GM12878 (cell line): ENCODE measurements at regions not wholly inside any gene's neighbourhood (a gene's known extent, or its start where the extent isn't known, plus 50 kb on each side); places are given as distances from the start of the nearest gene placed in this dataset.

Experiments used
- ATAC-seq: fragments of 200-7000 bp; cut with Tn5 transposase; 3 replicates; pipeline ENCODE4 v1.9.1; 2020; ENCODE audit warnings: mild to moderate bottlenecking, moderate library complexity
- BruUV-seq: library from RNA; stranded (reverse); fragments of 400-500 nt; replicated peaks from 2 replicates; lab custom pipeline; 2021; lab: Mats Ljungman, UMichigan
- CTCF ChIA-PET: fragments of 300-600 bp; sonication (Branson Sonifier 250); formaldehyde crosslinking; extraction: SDS; loops from one replicate; lab custom pipeline; 2021; ENCODE audit warnings: inconsistent platforms; lab: Yijun Ruan, JAX
- POLR2A ChIA-PET: fragments of 350-600 bp; formaldehyde crosslinking; extraction: SDS; loops from one replicate; lab custom pipeline; 2021; ENCODE audit warnings: inconsistent platforms; lab: Charles Lee
- RAD21 ChIA-PET: fragments of 300-600 bp; sonication (Branson Sonifier 250); formaldehyde crosslinking; loops from one replicate; lab custom pipeline; 2023; ENCODE audit warnings: antibody characterized with exemption; ENCODE audit not compliant: unreplicated experiment; lab: Charles Lee
- SMC1A ChIA-PET: fragments of 300-600 bp; sonication (Branson Sonifier 250); formaldehyde crosslinking; loops from one replicate; lab custom pipeline; 2023; ENCODE audit not compliant: unreplicated experiment, uncharacterized antibody; lab: Charles Lee
- DNase-seq: peaks from one replicate; pipeline ENCODE4 v3.0.0-alpha.2; 2011; ENCODE audit warnings: low read depth, low spot score
- FAIRE-seq: peaks from 3 replicates; lab custom pipeline; 2011; peaks lifted over from hg19 to GRCh38; lab: Jason Lieb, UNC
- H2AFZ ChIP-seq: 2 replicates; pipeline ENCODE4 v1.6.0; 2011; ENCODE audit warnings: low read depth, low read length, control low read depth; ENCODE audit not compliant: control insufficient read depth
- H3K27ac ChIP-seq: 2 replicates; pipeline ENCODE4 v1.5.1; 2011; ENCODE audit warnings: control low read depth; ENCODE audit not compliant: control insufficient read depth, insufficient read depth
- H3K27me3 ChIP-seq, 2 experiments: replicated peaks in 1 of 2; 2 replicates each; pipeline versions ENCODE4 v1.6.0 to v1.6.1; 2011; ENCODE audit warnings: low read length in 1 of 2; ENCODE audit not compliant: control insufficient read depth in 2 of 2, insufficient read depth in 2 of 2
- H3K36me3 ChIP-seq, 2 experiments: 2 replicates each; pipeline ENCODE4 v1.5.1; 2011; ENCODE audit warnings: low read length in 1 of 2; ENCODE audit not compliant: control insufficient read depth in 2 of 2, insufficient read depth in 2 of 2
- H3K4me1 ChIP-seq: 2 replicates; pipeline ENCODE4 v1.6.1; 2011; ENCODE audit warnings: mild to moderate bottlenecking, low read length, moderate library complexity, mixed read lengths; ENCODE audit not compliant: control insufficient read depth, insufficient read depth
- H3K4me2 ChIP-seq: 2 replicates; pipeline ENCODE4 v1.6.0; 2011; ENCODE audit warnings: control low read depth; ENCODE audit not compliant: control insufficient read depth, insufficient read depth
- H3K4me3 ChIP-seq: fragments of 200-600 bp; sonication (generic); 2 replicates; pipeline ENCODE4 v1.5.1; 2016
- H3K79me2 ChIP-seq: 2 replicates; pipeline ENCODE4 v1.6.0; 2011; ENCODE audit warnings: low read length; ENCODE audit not compliant: control insufficient read depth, insufficient read depth
- H3K9ac ChIP-seq: 2 replicates; pipeline ENCODE4 v1.8.0; 2011; ENCODE audit warnings: low read length, control low read depth, mixed read lengths; ENCODE audit not compliant: control insufficient read depth, insufficient read depth
- H3K9me3 ChIP-seq: replicated peaks from 3 replicates; pipeline ENCODE4 v1.5.1; 2011; ENCODE audit warnings: mild to moderate bottlenecking, low read length; ENCODE audit not compliant: control insufficient read depth, insufficient read depth
- H4K20me1 ChIP-seq: 2 replicates; pipeline ENCODE4 v1.6.0; 2011; ENCODE audit not compliant: control insufficient read depth, insufficient read depth
- CHD2 ChIP-seq: IDR thresholded peaks from 2 replicates; pipeline ENCODE4 v1.6.1; 2011; ENCODE audit warnings: low read depth, low read length, improper control_type of control experiment, borderline replicate concordance
- ESRRA ChIP-seq: IDR thresholded peaks from 2 replicates; pipeline ENCODE4 v1.6.1; 2012; ENCODE audit warnings: mild to moderate bottlenecking, low read length, improper control_type of control experiment
- KDM1A ChIP-seq: fragments of 200-600 bp; sonication (generic); IDR thresholded peaks from 2 replicates; pipeline ENCODE4 v1.6.1; 2016; ENCODE audit warnings: borderline replicate concordance
- NFYA ChIP-seq: IDR thresholded peaks from 2 replicates; pipeline ENCODE4 v1.6.1; 2011; ENCODE audit warnings: low read depth, mild to moderate bottlenecking, low read length, improper control_type of control experiment, borderline replicate concordance
- NFYB ChIP-seq: IDR thresholded peaks from 2 replicates; pipeline ENCODE4 v1.6.1; 2011; ENCODE audit warnings: low read depth, mild to moderate bottlenecking, low read length, improper control_type of control experiment, moderate library complexity; ENCODE audit not compliant: insufficient read depth
- NR2F1 ChIP-seq: fragments of 450-650 bp; conservative IDR thresholded peaks from 2 replicates; pipeline ENCODE4 v1.6.1; 2017; ENCODE audit warnings: mild to moderate bottlenecking
- SIN3A ChIP-seq: IDR thresholded peaks from 2 replicates; pipeline ENCODE4 v1.6.1; 2012; ENCODE audit warnings: low read depth, low read length, improper control_type of control experiment
- SREBF2 ChIP-seq: IDR thresholded peaks from 2 replicates; pipeline ENCODE4 v1.6.1; 2012; ENCODE audit warnings: mild to moderate bottlenecking, low read length
- STAT3 ChIP-seq: IDR thresholded peaks from 2 replicates; pipeline ENCODE4 v1.6.1; 2011; ENCODE audit warnings: low read depth, low read length, improper control_type of control experiment
- TBL1XR1 ChIP-seq: IDR thresholded peaks from 2 replicates; pipeline ENCODE4 v1.6.1; 2012; ENCODE audit warnings: low read depth, low read length, improper control_type of control experiment
- WGBS: methylation state at CpG from one replicate; pipeline ENCODE4 v1.1.6; 2016; ENCODE audit warnings: low lambda C conversion rate; ENCODE audit not compliant: insufficient replicate concordance, insufficient coverage; ENCODE audit errors: missing lambda C conversion rate; 5-methylcytosine and 5-hydroxymethylcytosine counted together
- in situ Hi-C: fragments of 300-500 bp; cut with MboI; formaldehyde crosslinking; loops from 9 replicates; pipeline ENCODE4 v1.14.3; 2018; ENCODE audit warnings: mixed read lengths
- intact Hi-C: fragments of 100-400 bp; cut with micrococcal nuclease; formaldehyde crosslinking; loops from one replicate; pipeline ENCODE4 v1.14.2; 2022; ENCODE audit not compliant: unreplicated experiment
- TF ChIP-seq, protein P1 (sequence below): IDR thresholded peaks from 2 replicates; pipeline ENCODE4 v1.6.1; 2012; ENCODE audit warnings: improper control_type of control experiment, low read depth, low read length; ENCODE audit not compliant: insufficient replicate concordance

- TF ChIP-seq, protein P1, sequence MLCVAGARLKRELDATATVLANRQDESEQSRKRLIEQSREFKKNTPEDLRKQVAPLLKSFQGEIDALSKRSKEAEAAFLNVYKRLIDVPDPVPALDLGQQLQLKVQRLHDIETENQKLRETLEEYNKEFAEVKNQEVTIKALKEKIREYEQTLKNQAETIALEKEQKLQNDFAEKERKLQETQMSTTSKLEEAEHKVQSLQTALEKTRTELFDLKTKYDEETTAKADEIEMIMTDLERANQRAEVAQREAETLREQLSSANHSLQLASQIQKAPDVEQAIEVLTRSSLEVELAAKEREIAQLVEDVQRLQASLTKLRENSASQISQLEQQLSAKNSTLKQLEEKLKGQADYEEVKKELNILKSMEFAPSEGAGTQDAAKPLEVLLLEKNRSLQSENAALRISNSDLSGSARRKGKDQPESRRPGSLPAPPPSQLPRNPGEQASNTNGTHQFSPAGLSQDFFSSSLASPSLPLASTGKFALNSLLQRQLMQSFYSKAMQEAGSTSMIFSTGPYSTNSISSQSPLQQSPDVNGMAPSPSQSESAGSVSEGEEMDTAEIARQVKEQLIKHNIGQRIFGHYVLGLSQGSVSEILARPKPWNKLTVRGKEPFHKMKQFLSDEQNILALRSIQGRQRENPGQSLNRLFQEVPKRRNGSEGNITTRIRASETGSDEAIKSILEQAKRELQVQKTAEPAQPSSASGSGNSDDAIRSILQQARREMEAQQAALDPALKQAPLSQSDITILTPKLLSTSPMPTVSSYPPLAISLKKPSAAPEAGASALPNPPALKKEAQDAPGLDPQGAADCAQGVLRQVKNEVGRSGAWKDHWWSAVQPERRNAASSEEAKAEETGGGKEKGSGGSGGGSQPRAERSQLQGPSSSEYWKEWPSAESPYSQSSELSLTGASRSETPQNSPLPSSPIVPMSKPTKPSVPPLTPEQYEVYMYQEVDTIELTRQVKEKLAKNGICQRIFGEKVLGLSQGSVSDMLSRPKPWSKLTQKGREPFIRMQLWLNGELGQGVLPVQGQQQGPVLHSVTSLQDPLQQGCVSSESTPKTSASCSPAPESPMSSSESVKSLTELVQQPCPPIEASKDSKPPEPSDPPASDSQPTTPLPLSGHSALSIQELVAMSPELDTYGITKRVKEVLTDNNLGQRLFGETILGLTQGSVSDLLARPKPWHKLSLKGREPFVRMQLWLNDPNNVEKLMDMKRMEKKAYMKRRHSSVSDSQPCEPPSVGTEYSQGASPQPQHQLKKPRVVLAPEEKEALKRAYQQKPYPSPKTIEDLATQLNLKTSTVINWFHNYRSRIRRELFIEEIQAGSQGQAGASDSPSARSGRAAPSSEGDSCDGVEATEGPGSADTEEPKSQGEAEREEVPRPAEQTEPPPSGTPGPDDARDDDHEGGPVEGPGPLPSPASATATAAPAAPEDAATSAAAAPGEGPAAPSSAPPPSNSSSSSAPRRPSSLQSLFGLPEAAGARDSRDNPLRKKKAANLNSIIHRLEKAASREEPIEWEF: no peak
- TF ChIP-seq CHD2 (no peak), STAT3 (no peak), SIN3A (no peak), KDM1A (no peak), ESRRA (no peak), TBL1XR1 (no peak)
- TF ChIP-seq, all 136 proteins: peak for 0
Measured at GRCh38 chr10:123579675-123580074, 86.5 kb upstream of the GPR26 start (continued).

DNA sequence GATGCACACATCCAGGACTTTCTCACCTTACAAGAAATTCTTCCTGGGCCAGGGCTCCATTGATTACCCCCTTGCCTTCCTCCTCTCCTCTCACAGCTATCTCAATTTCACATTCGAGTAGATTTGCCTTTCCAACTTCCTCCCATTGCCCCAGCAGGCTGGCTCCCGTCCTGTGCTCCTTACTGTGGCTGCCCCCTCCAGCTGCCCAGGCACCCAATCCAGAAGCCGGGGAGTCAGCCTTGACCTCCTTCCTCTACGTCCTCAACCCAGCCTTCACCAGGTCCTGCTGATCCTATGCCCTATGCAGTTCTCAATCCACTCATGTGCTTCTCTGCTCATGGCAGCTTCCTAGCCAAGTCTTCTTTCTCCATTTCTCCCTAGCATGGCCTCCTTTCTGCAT, 85.7 kb upstream of the GPR26 start:
- H3K79me2 ChIP-seq: no peaks in the 10 kb centered on the region
- no peak for DNase-seq
- RAD21 ChIA-PET: interaction anchor here (3.2 kb wide), 1 partner anchor 386 kb away, joined by 30 read pairs; no protein-coding TSS in a partner anchor
- H4K20me1 ChIP-seq: no peaks in the 10 kb centered on the region; the same call in 1 of the 2 replicates
- H3K27me3 ChIP-seq: peaks cover 3 to 4% of the 10 kb centered on the region in 2 experiments; a peak in 2 of 4 replicates
- no peak overlapping the region for H3K9ac ChIP-seq
- in situ Hi-C loops (loop anchor here (5.0 to 10.0 kb wide), 2 partner anchors 387 to 804 kb away; no protein-coding TSS in a partner anchor), intact Hi-C loops (loop anchor here (5.0 to 10.0 kb wide), 2 partner anchors 314 to 822 kb away; partner anchors contain the start of gene CPXM2)
- H3K36me3 ChIP-seq: no peaks in the 10 kb centered on the region
- FAIRE-seq: no peak
- H3K9me3 ChIP-seq: no peaks in the 10 kb centered on the region
- SMC1A ChIA-PET: interaction anchor here (3.9 kb wide), 1 partner anchor 385 kb away, joined by 24 read pairs; no protein-coding TSS in a partner anchor
- H3K4me1 ChIP-seq: no peaks in the 10 kb centered on the region
- POLR2A ChIA-PET: no interaction called here
- no peak for ATAC-seq
- 2% methylated on average over 4 of the region's 4 CpGs for WGBS
- no peak overlapping the region for H3K27ac ChIP-seq
- H2AFZ ChIP-seq: no peak overlapping the region
- no peak overlapping the region for H3K4me2 ChIP-seq
- CTCF ChIA-PET: interaction anchor here (1.6 to 7.5 kb wide), 2 partner anchors 385 to 416 kb away, joined by 3 to 133 read pairs; no protein-coding TSS in a partner anchor
- H3K4me3 ChIP-seq: no peak overlapping the region
- BruUV-seq: no TSS peak
- TF ChIP-seq NFYA: no peak
- no peak for TF ChIP-seq SREBF2
- TF ChIP-seq NFYB: no peak
- TF ChIP-seq, protein P1: no peak
- TF ChIP-seq KDM1A: no peak
- no peak for TF ChIP-seq NR2F1
